K562 (cell line): ENCODE measurements at regions not wholly inside any gene's neighbourhood (a gene's known extent, or its start where the extent isn't known, plus 50 kb on each side); places are given as distances from the start of the nearest gene placed in this dataset.

Experiments
- ATAC-seq: fragments of 200-7000 bp; cut with Tn5 transposase; 3 replicates; pipeline ENCODE4 v1.9.1; 2020; ENCODE audit warnings: moderate library complexity
- BruUV-seq: library from RNA; stranded (reverse); fragments of 400-500 nt; replicated peaks from 2 replicates; lab custom pipeline; 2021; lab: Mats Ljungman, UMichigan
- CTCF ChIA-PET: fragments of 300-600 bp; formaldehyde crosslinking; extraction: SDS; loops from one replicate; lab custom pipeline; 2021; ENCODE audit warnings: low intra/inter-chr PET ratio; lab: Yijun Ruan, JAX
- POLR2A ChIA-PET: fragments of 300-600, 350-650 bp; sonication (Branson Sonifier 250); formaldehyde crosslinking; extraction: SDS; loops from one replicate; lab custom pipeline; 2021; ENCODE audit warnings: antibody characterized with exemption, inconsistent platforms; lab: Yijun Ruan, JAX
- DNase-seq, 4 experiments: peaks; one replicate each; pipeline versions ENCODE4 v3.0.0 to v3.0.0-alpha.2; 2011 to 2018; ENCODE audit warnings: low spot score in 3 of 4, mixed read lengths in 3 of 4; ENCODE audit errors: extremely low read depth in 1 of 4
- FAIRE-seq: peaks from 2 replicates; lab custom pipeline; 2011; peaks lifted over from hg19 to GRCh38; lab: Jason Lieb, UNC
- H2AFZ ChIP-seq: 2 replicates; pipeline ENCODE4 v1.6.0; 2011; ENCODE audit warnings: low read depth, low read length, control low read depth, inconsistent platforms
- H3K27ac ChIP-seq: fragments of 200-600 bp; 3 replicates; pipeline ENCODE4 v1.8.0; 2011; ENCODE audit warnings: low read depth, mild to moderate bottlenecking, control low read depth, inconsistent platforms, low read length, moderate library complexity, mixed read lengths; ENCODE audit errors: extremely low read depth
- H3K27me3 ChIP-seq, 2 experiments: fragments of 300-600 bp in 1 of 2; 2 replicates in 1 of 2; 3 replicates in 1 of 2; pipeline versions ENCODE4 v1.6.0 to v1.8.0; 2011; ENCODE audit warnings: inconsistent platforms in 2 of 2, low read length in 2 of 2, mild to moderate bottlenecking in 1 of 2, mixed read lengths in 1 of 2, moderate library complexity in 1 of 2; ENCODE audit not compliant: control insufficient read depth in 2 of 2, insufficient read depth in 2 of 2
- H3K36me3 ChIP-seq: fragments of 300-600 bp; 3 replicates; pipeline ENCODE4 v1.8.0; 2011; ENCODE audit warnings: mild to moderate bottlenecking, low read length, inconsistent platforms; ENCODE audit not compliant: control insufficient read depth, insufficient read depth
- H3K4me1 ChIP-seq, 2 experiments: fragments of 200-600 bp in 1 of 2; replicated peaks in 1 of 2; 2 replicates in 1 of 2; 3 replicates in 1 of 2; pipeline versions ENCODE4 v1.5.1 to v1.8.0; 2011; ENCODE audit warnings: inconsistent platforms in 2 of 2, low read length in 2 of 2, mild to moderate bottlenecking in 1 of 2, mixed read lengths in 1 of 2, moderate library complexity in 1 of 2; ENCODE audit not compliant: control insufficient read depth in 2 of 2, insufficient read depth in 2 of 2
- H3K4me2 ChIP-seq: 2 replicates; pipeline ENCODE4 v1.6.1; 2011; ENCODE audit warnings: low read length, control low read depth, inconsistent platforms, mixed read lengths; ENCODE audit not compliant: insufficient read depth
- H3K4me3 ChIP-seq: fragments of 200-600 bp; sonication (generic), shearing (Covaris generic); 2 replicates; pipeline ENCODE4 v1.5.1; 2016; ENCODE audit warnings: control low read depth, inconsistent platforms
- H3K79me2 ChIP-seq: fragments of 200-600 bp; 3 replicates; pipeline ENCODE4 v1.8.0; 2011; ENCODE audit warnings: low read length, inconsistent platforms; ENCODE audit not compliant: control insufficient read depth, insufficient read depth
- H3K9ac ChIP-seq, 2 experiments: 2 replicates each; pipeline versions ENCODE4 v1.6.0 to v1.6.1; 2011; ENCODE audit warnings: low read depth in 2 of 2, low read length in 2 of 2, control low read depth in 1 of 2, inconsistent platforms in 1 of 2, mild to moderate bottlenecking in 1 of 2, mixed read lengths in 1 of 2; ENCODE audit not compliant: insufficient read depth in 1 of 2
- H3K9me1 ChIP-seq: one replicate; pipeline ENCODE4 v1.6.0; 2011; ENCODE audit warnings: inconsistent platforms, mild to moderate bottlenecking, low read length, moderate library complexity; ENCODE audit not compliant: control insufficient read depth, insufficient read depth
- H3K9me3 ChIP-seq: replicated peaks from 2 replicates; pipeline ENCODE4 v1.5.1; 2011; ENCODE audit warnings: low read depth, low read length, inconsistent platforms; ENCODE audit not compliant: control insufficient read depth, insufficient read depth
- H4K20me1 ChIP-seq: replicated peaks from 2 replicates; pipeline ENCODE4 v1.6.1; 2011; ENCODE audit warnings: low read length, inconsistent platforms, mixed read lengths; ENCODE audit not compliant: control insufficient read depth, insufficient read depth
- AFF1 ChIP-seq, 2 experiments: fragments of 450-650 bp; IDR thresholded peaks; 2 replicates each; pipeline ENCODE4 v1.6.1; 2018; ENCODE audit warnings: mild to moderate bottlenecking in 2 of 2, low read depth in 1 of 2; ENCODE audit not compliant: partially characterized antibody in 2 of 2
- ELF1 ChIP-seq: fragments of 200-800 bp; sonication (Bioruptor generic); IDR thresholded peaks from 2 replicates; pipeline ENCODE4 v1.6.1; 2016; ENCODE audit warnings: missing genetic modification characterization, missing compliant biosample characterization
- GTF2E2 ChIP-seq: fragments of 200-800 bp; sonication (Bioruptor generic); IDR thresholded peaks from 2 replicates; pipeline ENCODE4 v1.6.1; 2016; ENCODE audit warnings: missing genetic modification characterization, missing compliant biosample characterization
- HNRNPL ChIP-seq: fragments of 200-400 bp; formaldehyde crosslinking; IDR thresholded peaks from 2 replicates; pipeline ENCODE4 v1.6.1; 2017; ENCODE audit warnings: low read depth, mild to moderate bottlenecking, low read length
- KDM4B ChIP-seq, 2 experiments: fragments of 450-650 bp in 1 of 2; sonication (generic) in 1 of 2; IDR thresholded peaks; 2 replicates each; pipeline ENCODE4 v1.6.1; 2016 to 2017; ENCODE audit warnings: borderline replicate concordance in 2 of 2, antibody characterized with exemption in 1 of 2, low read depth in 1 of 2, mild to moderate bottlenecking in 1 of 2
- LCOR ChIP-seq: sonication (generic); formaldehyde crosslinking; IDR thresholded peaks from 2 replicates; pipeline ENCODE4 v1.8.0; 2022; ENCODE audit warnings: mild to moderate bottlenecking, missing genetic modification reagents
- MAFF ChIP-seq: IDR thresholded peaks from 2 replicates; pipeline ENCODE4 v1.6.1; 2012; ENCODE audit warnings: low read length, improper control_type of control experiment
- MAFK ChIP-seq: IDR thresholded peaks from 2 replicates; pipeline ENCODE4 v1.6.1; 2011; ENCODE audit warnings: low read length, improper control_type of control experiment
- SRSF1 ChIP-seq: fragments of 200-400 bp; formaldehyde crosslinking; IDR thresholded peaks from 2 replicates; pipeline ENCODE4 v1.6.1; 2017; ENCODE audit warnings: mild to moderate bottlenecking, low read depth, low read length, moderate library complexity
- ZBTB2 ChIP-seq: fragments of 450-650 bp; IDR thresholded peaks from 2 replicates; pipeline ENCODE4 v1.6.1; 2016; ENCODE audit warnings: antibody characterized with exemption
- ZKSCAN8 ChIP-seq: fragments of 200-800 bp; sonication (Bioruptor generic); IDR thresholded peaks from 2 replicates; pipeline ENCODE4 v1.6.1; 2016; ENCODE audit warnings: missing genetic modification characterization, missing compliant biosample characterization
- ZNF174 ChIP-seq: fragments of 250-450 bp; sonication (Bioruptor Pico); IDR thresholded peaks from 2 replicates; pipeline ENCODE4 v1.4.0; 2020; ENCODE audit warnings: mild to moderate bottlenecking
- ZNF263 ChIP-seq: sonication (generic); formaldehyde crosslinking; IDR thresholded peaks from 2 replicates; pipeline ENCODE4 v1.8.0; 2022; ENCODE audit warnings: mild to moderate bottlenecking, missing genetic modification reagents, borderline replicate concordance
- ZNF280B ChIP-seq: fragments of 250-450 bp; sonication (Bioruptor Pico); IDR thresholded peaks from 2 replicates; pipeline ENCODE4 v1.5.1; 2021; ENCODE audit warnings: mild to moderate bottlenecking
- ZNF436 ChIP-seq: fragments of 250-450, 450-650 bp; sonication (Bioruptor Pico); formaldehyde crosslinking; IDR thresholded peaks from 2 replicates; pipeline ENCODE4 v1.7.0; 2020; ENCODE audit warnings: mild to moderate bottlenecking
- ZNF57 ChIP-seq: fragments of 450-650 bp; formaldehyde crosslinking; IDR thresholded peaks from 2 replicates; pipeline ENCODE4 v1.4.0; 2020; ENCODE audit warnings: mild to moderate bottlenecking, moderate library complexity
- ZNF696 ChIP-seq: fragments of 250-450 bp; sonication (Bioruptor Pico); conservative IDR thresholded peaks from 2 replicates; pipeline ENCODE4 v1.4.0; 2020; ENCODE audit warnings: mild to moderate bottlenecking, moderate library complexity
- ZNF75A ChIP-seq: fragments of 450-650 bp; formaldehyde crosslinking; IDR thresholded peaks from 2 replicates; pipeline ENCODE4 v1.4.0; 2020; ENCODE audit warnings: mild to moderate bottlenecking
- in situ Hi-C: fragments of 300-500 bp; cut with MboI; formaldehyde crosslinking; loops from 4 replicates; pipeline ENCODE4 v1.15.0; 2018; ENCODE audit warnings: inconsistent platforms, mixed read lengths
- intact Hi-C: fragments of 100-400 bp; cut with micrococcal nuclease; formaldehyde crosslinking; loops from 2 replicates; pipeline ENCODE4 v1.14.2; 2022

- TF ChIP-seq AFF1 (IDR thresholded peaks at IDR 0.05; ENCODE audit: low read depth in 1 of 2, partially characterized antibody in 2 of 2) (no peak), ZNF696 (no peak), HNRNPL (no peak), ZBTB2 (no peak), ZNF75A (CRISPR knock-in tag) (no peak), MAFF (no peak)
Observed at GRCh38 chr2:67565761-67566160, 168.6 kb downstream of the ETAA1 start (continued).

- Histone ChIP-seq H3K27ac (no peak overlapping the region), H3K9ac (no peak overlapping the region), H3K4me2 (no peak overlapping the region), H3K79me2 (no peaks in the 10 kb centered on the region), H2AFZ (no peak overlapping the region), H3K27me3 (no peaks in the 10 kb centered on the region), H3K4me3 (no peak overlapping the region), H3K9me3 (no peaks in the 10 kb centered on the region), H3K4me1 (no peaks in the 10 kb centered on the region), H3K9me1 (no peaks in the 10 kb centered on the region), H3K36me3 (no peaks in the 10 kb centered on the region), H4K20me1 (no peaks in the 10 kb centered on the region)
- intact Hi-C loops (no loop called here), in situ Hi-C loops (no loop called here)
- DNase-seq (no peak), ATAC-seq (no peak), FAIRE-seq (no peak)
- no TSS peak for BruUV-seq
- ChIA-PET POLR2A (no interaction called here), CTCF (no interaction called here)
- TF ChIP-seq GTF2E2 (tag), result no peak
- TF ChIP-seq LCOR (CRISPR knock-in tag), result no peak
- no peak for TF ChIP-seq ZNF280B (CRISPR knock-in tag)
- no peak for TF ChIP-seq SRSF1
- no peak for TF ChIP-seq ZNF57 (CRISPR knock-in tag)
- no peak for TF ChIP-seq ELF1
- TF ChIP-seq ZNF263 (CRISPR knock-in tag), result no peak
- no peak for TF ChIP-seq ZNF174 (CRISPR knock-in tag)
- no peak for TF ChIP-seq KDM4B (IDR thresholded peaks at IDR 0.05; ENCODE audit: borderline replicate concordance in 2 of 2, low read depth in 1 of 2)
- no peak for TF ChIP-seq MAFK
- no peak for TF ChIP-seq ZNF436
- no peak for TF ChIP-seq ZKSCAN8 (CRISPR knock-in tag)
Observed at GRCh38 chr2:67566285-67566684, 169.2 kb downstream of the ETAA1 start.
